GM12891 (cell line): ENCODE measurements at regions not wholly inside any gene's neighbourhood (a gene's known extent, or its start where the extent isn't known, plus 50 kb on each side); places are given as distances from the start of the nearest gene placed in this dataset.
"Not testable (repeated sequence)": the region's sequence is repeated elsewhere in the genome, so short reads cannot be mapped to it uniquely, and the experiment has no call there.

Experiments
- DNase-seq: peaks from one replicate; pipeline ENCODE4 v3.0.0; 2011; ENCODE audit warnings: low spot score; ENCODE audit not compliant: insufficient read length
- FAIRE-seq: peaks from 2 replicates; lab custom pipeline; 2011; peaks lifted over from hg19 to GRCh38; lab: Jason Lieb, UNC
- PAX5 ChIP-seq: IDR thresholded peaks from 2 replicates; pipeline ENCODE4 v1.6.1; 2011; ENCODE audit warnings: low read length, moderate library complexity, mild to moderate bottlenecking; ENCODE audit not compliant: insufficient read depth, severe bottlenecking
- POLR2A ChIP-seq: IDR thresholded peaks from 2 replicates; pipeline ENCODE4 v1.6.1; 2011; ENCODE audit warnings: low read depth, low read length, control low read depth
- POLR2AphosphoS5 ChIP-seq: IDR thresholded peaks from 2 replicates; pipeline ENCODE4 v1.6.1; 2011; ENCODE audit warnings: low read depth, low read length, control low read depth
- POU2F2 ChIP-seq: IDR thresholded peaks from 2 replicates; pipeline ENCODE4 v1.6.1; 2011; ENCODE audit warnings: low read depth, mild to moderate bottlenecking, control low read depth, low read length, moderate library complexity
- SPI1 ChIP-seq: IDR thresholded peaks from 2 replicates; pipeline ENCODE4 v1.6.1; 2011; ENCODE audit warnings: low read depth, low read length, control low read depth
- TAF1 ChIP-seq: IDR thresholded peaks from 2 replicates; pipeline ENCODE4 v1.6.1; 2011; ENCODE audit warnings: low read depth, low read length, control low read depth

DNA sequence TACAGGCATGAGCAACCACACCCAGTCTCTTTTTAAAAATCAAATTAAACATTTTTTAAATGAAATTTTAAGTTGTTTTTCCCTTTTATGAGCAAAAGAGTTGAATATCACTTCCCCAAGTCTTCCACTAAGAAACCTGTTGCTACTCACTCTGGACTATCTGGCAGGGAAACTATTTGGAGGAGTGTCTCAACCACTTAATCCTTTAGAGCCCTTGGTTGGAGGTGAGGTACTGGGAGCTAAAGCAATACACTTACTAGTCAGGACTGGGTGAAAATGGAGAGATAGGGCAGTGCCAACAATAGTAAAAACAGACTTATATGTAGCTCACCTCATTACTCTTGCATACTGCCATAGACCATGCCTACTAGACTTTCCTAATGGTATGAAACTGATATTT lies 135.5 kb downstream of the RND3 start:
- DNase-seq (no peak), FAIRE-seq (no peak)
- TF ChIP-seq POU2F2, result no peak
- TF ChIP-seq POLR2A, result no peak
- TF ChIP-seq SPI1, result no peak

DNA sequence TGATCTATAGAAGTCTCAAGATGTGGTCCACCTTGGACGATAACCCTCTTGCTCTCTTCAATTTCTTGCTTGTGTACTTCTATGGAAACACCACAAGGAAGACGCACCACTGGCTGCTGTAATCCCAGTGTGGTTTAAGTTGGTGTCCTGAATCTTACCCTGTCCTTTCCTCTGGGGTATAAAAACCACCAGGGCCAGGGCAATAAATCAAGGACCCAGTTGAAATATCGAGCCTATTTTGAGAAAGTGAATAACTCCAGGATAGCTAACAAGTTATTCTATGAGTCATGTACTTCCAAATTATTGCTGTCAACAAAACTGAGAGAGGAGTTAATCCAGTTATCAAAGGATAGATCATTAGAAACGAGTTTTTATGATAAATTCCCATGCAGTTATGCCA lies 137.0 kb downstream of the RND3 start:
- TF ChIP-seq SPI1, result no peak
- no peak for FAIRE-seq
- DNase-seq, result no peak

DNA sequence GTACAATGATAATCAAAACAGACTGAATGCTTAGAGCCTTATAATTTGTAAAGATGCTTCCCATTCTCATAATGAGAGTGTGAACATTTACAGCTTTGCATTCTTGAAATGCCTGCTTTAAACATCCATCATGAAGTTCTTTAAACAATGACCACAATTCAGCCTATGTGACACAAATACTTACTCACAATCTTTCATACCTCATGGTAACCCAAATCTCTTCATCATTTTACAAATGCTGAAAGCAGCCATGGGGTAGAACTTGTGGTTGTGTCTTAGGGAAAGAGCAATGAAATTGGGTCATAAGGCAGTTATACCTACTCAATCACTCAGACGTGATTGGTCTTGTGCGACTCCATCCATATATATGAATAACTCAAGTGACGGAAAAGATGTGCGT lies 140.7 kb downstream of the RND3 start:
- DNase-seq (no peak), FAIRE-seq (no peak)
- no peak for TF ChIP-seq PAX5
- no peak for TF ChIP-seq SPI1
- no peak for TF ChIP-seq POU2F2
- no peak for TF ChIP-seq POLR2AphosphoS5
- no peak for TF ChIP-seq TAF1
- no peak for TF ChIP-seq POLR2A

DNA sequence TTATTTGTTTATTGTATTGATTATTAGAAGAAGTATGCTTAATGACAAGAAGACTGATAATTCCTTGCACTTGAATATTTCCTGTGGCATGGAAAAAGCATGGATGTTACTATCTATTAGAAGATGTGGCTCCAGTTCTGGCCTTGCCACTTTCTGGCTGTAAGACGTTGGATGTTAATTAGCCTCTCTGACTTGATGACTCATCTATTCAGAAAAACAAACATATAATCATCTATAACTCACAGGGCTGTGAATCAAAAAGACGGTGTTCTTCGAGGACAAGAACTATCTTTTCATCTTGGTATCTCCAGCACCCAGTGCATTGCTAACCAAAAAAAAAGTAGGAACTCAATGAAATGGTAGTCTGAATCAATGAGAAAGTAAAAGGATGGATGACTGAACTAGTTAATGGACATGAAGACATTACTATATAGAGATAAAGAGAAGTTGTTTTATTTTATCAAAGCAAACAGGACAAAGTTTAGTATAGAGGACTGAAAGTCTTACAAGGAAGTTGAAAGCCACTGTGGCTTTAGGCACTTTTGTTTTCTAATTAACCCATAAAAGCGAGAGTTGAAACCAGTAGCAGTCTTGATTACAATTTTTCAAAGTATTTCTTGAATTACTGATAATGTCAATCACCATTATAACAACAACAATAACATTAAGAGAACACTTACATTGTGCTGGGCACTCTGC lies 145.3 kb downstream of the RND3 start:
- FAIRE-seq (no peak), DNase-seq (no peak)
- TF ChIP-seq POU2F2 (no peak), SPI1 (no peak), POLR2AphosphoS5 (no peak), POLR2A (no peak), PAX5 (no peak), TAF1 (no peak)

DNA sequence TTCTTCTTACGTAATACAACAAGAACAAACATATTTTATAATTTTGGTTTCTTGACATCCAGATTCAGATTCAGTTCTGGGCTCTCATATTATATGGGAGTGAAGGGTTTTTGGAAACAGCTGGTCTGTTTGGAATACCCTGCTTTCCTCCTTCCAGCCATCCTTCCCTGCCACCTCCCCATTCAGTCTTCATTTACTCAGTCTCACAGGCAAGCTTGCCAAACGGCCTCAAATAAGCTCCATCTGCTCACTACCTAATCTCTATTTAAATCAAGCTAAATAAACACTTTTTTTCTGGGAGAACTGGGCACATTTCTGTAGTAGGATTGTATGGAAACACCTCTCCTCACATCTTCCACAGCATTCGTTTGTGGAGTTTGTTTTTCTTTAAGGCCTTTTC lies 147.5 kb downstream of the RND3 start:
- DNase-seq (no peak), FAIRE-seq (no peak)
- no peak for TF ChIP-seq POU2F2
- no peak for TF ChIP-seq PAX5
- no peak for TF ChIP-seq POLR2A
- TF ChIP-seq SPI1, result no peak
- no peak for TF ChIP-seq TAF1
- no peak for TF ChIP-seq POLR2AphosphoS5

DNA sequence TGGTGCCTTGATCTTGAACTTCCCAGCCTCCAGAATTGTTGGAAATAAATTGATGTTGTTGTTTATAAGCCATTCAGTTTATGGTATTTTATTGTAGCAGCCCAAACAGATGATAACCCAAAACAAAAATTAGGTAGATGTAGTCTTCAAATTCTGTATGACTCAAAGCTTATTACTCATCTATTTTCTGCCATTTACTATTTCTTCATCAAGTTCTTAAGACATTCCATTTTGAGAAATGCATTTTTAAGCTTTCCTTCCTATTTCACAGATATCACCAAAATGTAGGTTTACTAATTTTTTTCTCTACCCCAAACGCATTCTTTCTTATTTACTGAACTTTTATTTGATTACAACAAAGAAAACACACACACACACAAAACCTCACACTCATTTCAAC lies 148.2 kb downstream of the RND3 start:
- DNase-seq, result no peak
- FAIRE-seq, result no peak
- TF ChIP-seq POLR2AphosphoS5, result no peak
- TF ChIP-seq SPI1, result no peak
- no peak for TF ChIP-seq TAF1
- TF ChIP-seq POLR2A, result no peak
- TF ChIP-seq POU2F2, result no peak
- no peak for TF ChIP-seq PAX5

DNA sequence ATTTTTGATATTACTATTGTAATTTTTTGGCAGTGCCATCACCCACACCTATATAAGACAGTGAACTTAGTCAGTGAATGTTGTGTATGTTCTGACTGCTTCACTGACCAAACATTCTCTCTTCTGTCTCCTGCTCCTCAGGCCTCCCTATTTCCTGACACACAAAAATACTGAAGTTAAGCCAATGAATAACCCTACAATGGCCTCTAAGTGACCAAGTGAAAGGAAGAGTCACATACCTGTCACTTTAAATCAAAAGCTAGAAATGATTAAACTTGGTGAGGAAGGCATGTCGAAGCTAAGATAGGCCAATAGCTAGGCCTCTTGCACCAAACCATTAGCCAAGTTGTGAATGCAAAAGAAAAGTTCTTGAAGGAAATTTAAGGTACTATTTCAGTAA lies 151.9 kb downstream of the RND3 start:
- no peak for FAIRE-seq
- no peak for DNase-seq
- TF ChIP-seq SPI1 (no peak), PAX5 (no peak), POLR2AphosphoS5 (no peak), POLR2A (no peak), POU2F2 (no peak)

DNA sequence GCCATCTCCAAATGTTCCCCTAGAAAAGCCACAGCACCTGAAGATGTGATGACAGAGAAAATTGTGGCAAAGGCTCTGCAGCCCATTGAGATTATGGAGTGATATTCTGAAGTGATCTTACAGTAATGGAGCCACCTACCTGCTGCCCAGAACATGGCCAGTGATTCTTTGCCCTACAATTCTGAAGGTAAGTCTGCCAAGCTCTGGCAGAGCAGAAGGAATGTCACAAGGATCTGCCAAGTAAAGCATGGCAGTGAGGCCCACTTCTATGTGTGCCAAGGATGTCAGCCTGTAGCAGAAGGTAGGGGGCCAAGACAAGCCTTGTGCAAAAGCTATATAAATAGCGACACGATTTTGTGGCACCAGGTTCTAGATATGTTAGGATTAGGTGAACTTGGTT lies 155.1 kb downstream of the RND3 start:
- DNase-seq (no peak), FAIRE-seq (no peak)
- TF ChIP-seq SPI1, result no peak
- no peak for TF ChIP-seq POU2F2
- no peak for TF ChIP-seq POLR2A
- TF ChIP-seq PAX5, result no peak
- no peak for TF ChIP-seq POLR2AphosphoS5
- no peak for TF ChIP-seq TAF1

DNA sequence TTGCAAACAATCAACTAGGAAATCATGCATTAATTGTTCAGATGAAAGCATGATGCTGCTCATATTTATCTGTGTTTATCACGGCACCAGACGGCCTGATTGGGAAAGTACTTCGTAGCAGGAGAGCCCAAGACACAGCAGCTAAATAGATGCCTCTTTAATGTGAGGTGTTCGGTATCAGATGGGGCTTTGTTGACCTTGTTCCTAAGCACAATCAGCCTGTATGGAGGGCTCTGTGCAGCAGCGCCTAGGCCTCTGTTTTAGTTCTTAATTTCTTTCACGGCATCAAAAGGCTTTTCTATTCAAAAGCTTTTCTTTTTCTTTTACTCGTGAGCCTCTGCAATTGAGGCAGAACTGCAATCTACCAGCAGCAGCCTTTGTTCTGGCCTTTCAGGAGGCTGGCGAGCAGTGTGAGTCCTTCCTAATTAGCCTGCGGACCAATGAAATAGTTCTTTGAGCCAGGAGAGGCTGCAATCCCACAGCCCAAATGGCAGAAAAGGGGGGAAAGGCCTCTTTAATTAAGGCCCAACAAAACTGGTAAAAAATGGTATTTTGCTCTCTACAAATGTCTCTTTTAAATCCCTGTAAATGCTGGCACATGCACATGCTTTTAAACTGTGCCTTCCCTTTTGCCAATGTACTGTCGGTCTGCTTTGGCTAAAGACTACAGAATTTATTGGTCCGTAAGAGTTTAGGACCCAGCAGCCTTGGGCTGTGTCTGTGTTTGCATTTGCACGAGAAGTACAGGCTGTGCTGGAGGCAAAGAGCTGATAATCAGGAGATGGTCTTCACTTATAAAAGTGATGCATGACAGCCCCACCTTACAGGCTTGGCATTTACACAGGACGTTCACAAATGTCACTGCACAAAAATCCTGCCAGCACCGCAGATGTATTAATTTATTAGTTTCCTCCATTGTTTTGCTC lies 159.6 kb downstream of the RND3 start:
- TF ChIP-seq POLR2AphosphoS5 (no peak), SPI1 (no peak), POU2F2 (no peak), PAX5 (no peak), TAF1 (no peak), POLR2A (no peak)
- no peak for FAIRE-seq
- DNase-seq, result no peak

DNA sequence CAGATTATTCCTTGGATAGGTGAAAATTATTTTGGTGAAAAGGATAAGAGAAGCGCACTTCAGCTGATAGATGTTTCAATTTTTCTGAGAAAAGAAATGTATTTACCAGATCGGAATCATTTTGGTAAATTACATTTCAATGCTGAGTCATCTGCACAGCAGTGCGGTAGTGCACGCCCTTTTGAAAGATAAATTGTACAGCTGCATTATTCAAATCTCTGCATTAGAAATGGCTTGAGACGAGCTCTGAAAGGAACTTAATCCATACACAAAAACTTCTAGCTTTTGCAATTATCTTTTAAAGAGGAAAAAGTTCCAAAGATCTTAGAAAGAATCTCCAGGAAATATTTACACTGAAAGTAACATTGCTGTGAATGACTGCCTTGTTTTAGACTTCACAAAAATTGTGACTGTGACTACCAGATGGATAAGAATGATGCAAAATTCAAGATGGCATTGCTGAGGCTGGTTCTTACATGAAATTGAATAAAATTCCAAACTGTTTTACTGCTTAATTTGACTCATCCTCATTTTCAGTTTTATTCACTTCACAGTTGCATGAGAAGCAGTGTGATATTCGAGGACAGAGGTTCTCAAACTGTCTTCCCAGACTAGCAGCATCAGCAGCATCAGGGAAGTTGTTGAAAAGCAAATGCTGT lies 161.7 kb downstream of the RND3 start:
- DNase-seq (no peak), FAIRE-seq (no peak)
- TF ChIP-seq POLR2AphosphoS5 (no peak), POU2F2 (no peak), PAX5 (no peak), POLR2A (no peak), TAF1 (no peak), SPI1 (no peak)

DNA sequence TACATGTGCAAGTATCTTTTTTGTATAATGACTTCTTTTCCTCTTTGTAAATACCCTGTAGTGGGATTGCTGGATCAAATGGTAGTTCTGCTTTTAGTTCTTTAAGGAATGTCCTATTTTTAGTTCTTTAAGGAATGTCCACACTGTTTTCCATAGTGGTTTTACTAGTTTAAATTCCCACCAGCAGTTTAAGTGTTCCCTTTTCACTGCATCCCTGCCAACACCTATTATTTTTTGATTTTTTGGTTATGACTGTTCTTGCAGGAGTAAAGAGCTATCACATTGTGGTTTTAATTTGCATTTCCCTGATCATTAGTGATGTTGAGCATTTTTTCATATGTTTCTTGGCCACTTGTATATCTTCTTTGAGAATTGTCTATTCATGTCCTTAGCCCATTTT lies 164.4 kb downstream of the RND3 start:
- FAIRE-seq, DNase-seq: not testable (repeated sequence)
